GM23338 (cell line): ENCODE measurements at regions not wholly inside any gene's neighbourhood (a gene's known extent, or its start where the extent isn't known, plus 50 kb on each side); places are given as distances from the start of the nearest gene placed in this dataset.

Experiments
- ATAC-seq: fragments of 200-7000 bp; cut with Tn5 transposase; 3 replicates; pipeline ENCODE4 v1.9.1; 2020
- DNase-seq: peaks from one replicate; pipeline ENCODE4 v3.0.0-alpha.2; 2015; ENCODE audit warnings: low spot score
- H2AFZ ChIP-seq: fragments of 200-600 bp; sonication (generic); 2 replicates; pipeline ENCODE4 v1.8.0; 2016; ENCODE audit warnings: antibody characterized with exemption, mild to moderate bottlenecking, moderate library complexity
- H3F3A ChIP-seq: fragments of 200-600 bp; sonication (generic); replicated peaks from 2 replicates; pipeline ENCODE4 v1.8.0; 2017; ENCODE audit warnings: antibody characterized with exemption, mixed run types, low read depth
- H3K27ac ChIP-seq: fragments of 200-600 bp; sonication (generic); 2 replicates; pipeline ENCODE4 v1.6.1; 2016; ENCODE audit warnings: low read depth
- H3K27me3 ChIP-seq: fragments of 200-600 bp; sonication (generic); 2 replicates; pipeline ENCODE4 v1.8.0; 2016; ENCODE audit warnings: mild to moderate bottlenecking, mixed run types, moderate library complexity; ENCODE audit not compliant: insufficient read depth
- H3K36me3 ChIP-seq: fragments of 200-600 bp; sonication (generic); 2 replicates; pipeline ENCODE4 v1.8.0; 2016; ENCODE audit warnings: mild to moderate bottlenecking; ENCODE audit not compliant: insufficient read depth
- H3K4me1 ChIP-seq: fragments of 200-600 bp; sonication (generic); 2 replicates; pipeline ENCODE4 v1.8.0; 2016; ENCODE audit warnings: mild to moderate bottlenecking, moderate library complexity; ENCODE audit not compliant: insufficient read depth
- H3K4me2 ChIP-seq: fragments of 200-600 bp; sonication (generic); 2 replicates; pipeline ENCODE4 v1.7.1; 2017; ENCODE audit warnings: mixed run types
- H3K4me3 ChIP-seq: fragments of 200-600 bp; sonication (generic); 2 replicates; pipeline ENCODE4 v1.6.1; 2016; ENCODE audit warnings: mixed run types
- H3K79me2 ChIP-seq: fragments of 200-600 bp; sonication (generic); replicated peaks from 2 replicates; pipeline ENCODE4 v1.8.0; 2017; ENCODE audit warnings: mild to moderate bottlenecking; ENCODE audit not compliant: insufficient read depth
- H3K9me2 ChIP-seq: fragments of 200-600 bp; sonication (generic); 2 replicates; pipeline ENCODE4 v1.8.0; 2017; ENCODE audit not compliant: insufficient read depth
- H4K20me1 ChIP-seq: fragments of 200-600 bp; sonication (generic); replicated peaks from 2 replicates; pipeline ENCODE4 v1.8.0; 2017; ENCODE audit warnings: mild to moderate bottlenecking; ENCODE audit not compliant: insufficient read depth
- H3K27ac Mint-ChIP-seq: 2 replicates; pipeline ENCODE4 v1.8.0; 2020; ENCODE audit warnings: inconsistent platforms, mild to moderate bottlenecking, moderate library complexity, mixed read lengths
- H3K27me3 Mint-ChIP-seq: 3 replicates; pipeline ENCODE4 v1.8.0; 2022; ENCODE audit warnings: low read depth, mild to moderate bottlenecking, moderate library complexity, mixed read lengths, inconsistent platforms; ENCODE audit not compliant: insufficient read depth, poor library complexity
- H3K36me3 Mint-ChIP-seq: 3 replicates; pipeline ENCODE4 v1.8.0; 2021; ENCODE audit warnings: low read depth, mild to moderate bottlenecking, inconsistent platforms, moderate library complexity, mixed read lengths
- H3K4me1 Mint-ChIP-seq: 3 replicates; pipeline ENCODE4 v1.8.0; 2020; ENCODE audit warnings: mild to moderate bottlenecking, inconsistent platforms, mixed read lengths
- H3K4me3 Mint-ChIP-seq: 3 replicates; pipeline ENCODE4 v1.8.0; 2021; ENCODE audit warnings: moderate library complexity, mild to moderate bottlenecking, inconsistent platforms, mixed read lengths
- H3K9me3 Mint-ChIP-seq: 3 replicates; pipeline ENCODE4 v1.8.0; 2020; ENCODE audit warnings: moderate library complexity, mild to moderate bottlenecking, inconsistent platforms, mixed read lengths
- CREB1 ChIP-seq: fragments of 250-450 bp; sonication (Bioruptor Pico); IDR thresholded peaks from 2 replicates; pipeline ENCODE4 v1.5.0; 2020; ENCODE audit warnings: low read depth, mild to moderate bottlenecking, moderate library complexity
- EZH2 ChIP-seq: fragments of 200-600 bp; sonication (generic); IDR thresholded peaks from one replicate; pipeline ENCODE4 v1.8.0; 2017; ENCODE audit warnings: antibody characterized with exemption, mild to moderate bottlenecking, low read depth; ENCODE audit not compliant: unreplicated experiment
- EZH2phosphoT487 ChIP-seq: fragments of 200-600 bp; sonication (generic); IDR thresholded peaks from one replicate; pipeline ENCODE4 v1.8.1; 2018; ENCODE audit warnings: antibody characterized with exemption; ENCODE audit not compliant: unreplicated experiment
- JUNB ChIP-seq: IDR thresholded peaks from one replicate; pipeline ENCODE4 v1.6.1; 2016; ENCODE audit warnings: antibody characterized with exemption; ENCODE audit not compliant: unreplicated experiment
- NANOG ChIP-seq: IDR thresholded peaks from 2 replicates; pipeline ENCODE4 v1.6.1; 2016; ENCODE audit warnings: antibody characterized with exemption, borderline replicate concordance
- POLR2AphosphoS5 ChIP-seq: IDR thresholded peaks from 2 replicates; pipeline ENCODE4 v1.6.1; 2016; ENCODE audit warnings: antibody characterized with exemption, low read depth
- REST ChIP-seq: IDR thresholded peaks from one replicate; pipeline ENCODE4 v1.6.1; 2018; ENCODE audit warnings: antibody characterized with exemption; ENCODE audit not compliant: unreplicated experiment
- STAT1 ChIP-seq: IDR thresholded peaks from one replicate; pipeline ENCODE4 v1.6.1; 2016; ENCODE audit warnings: antibody characterized with exemption; ENCODE audit not compliant: unreplicated experiment
- ZNF331 ChIP-seq: fragments of 250-450 bp; sonication (Bioruptor Pico); IDR thresholded peaks from 2 replicates; pipeline ENCODE4 v1.5.0; 2020; ENCODE audit warnings: low read depth, mild to moderate bottlenecking, moderate library complexity
- TF ChIP-seq, protein P1 (sequence below), 2 experiments: fragments of 200-600 bp in 1 of 2; sonication (generic) in 1 of 2; conservative IDR thresholded peaks; 2 replicates each; pipeline versions ENCODE4 v1.5.1 to v1.6.1; 2016 to 2017; ENCODE audit warnings: antibody characterized with exemption in 2 of 2, low read depth in 2 of 2, mild to moderate bottlenecking in 2 of 2, moderate library complexity in 1 of 2

DNA sequence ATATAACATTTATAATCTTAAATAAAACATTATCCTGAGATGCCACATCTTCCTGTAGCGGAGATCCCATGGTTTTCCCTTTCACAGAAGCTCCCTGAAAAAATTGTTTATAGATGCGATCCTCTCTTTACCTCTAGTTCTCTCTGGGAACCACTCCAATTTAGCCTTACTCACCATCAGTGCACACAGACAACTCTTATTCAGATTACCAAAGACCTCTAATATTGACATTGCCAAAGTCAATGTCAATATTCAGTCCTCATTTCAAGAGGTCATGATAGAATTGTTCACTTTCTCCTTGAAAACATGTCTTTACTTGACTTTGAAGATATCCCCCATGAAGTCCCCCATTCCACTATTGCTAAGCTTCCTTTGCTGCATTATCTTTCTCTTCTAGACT lies 248.8 kb downstream of the CTH start (continued):
- TF ChIP-seq, protein P1, sequence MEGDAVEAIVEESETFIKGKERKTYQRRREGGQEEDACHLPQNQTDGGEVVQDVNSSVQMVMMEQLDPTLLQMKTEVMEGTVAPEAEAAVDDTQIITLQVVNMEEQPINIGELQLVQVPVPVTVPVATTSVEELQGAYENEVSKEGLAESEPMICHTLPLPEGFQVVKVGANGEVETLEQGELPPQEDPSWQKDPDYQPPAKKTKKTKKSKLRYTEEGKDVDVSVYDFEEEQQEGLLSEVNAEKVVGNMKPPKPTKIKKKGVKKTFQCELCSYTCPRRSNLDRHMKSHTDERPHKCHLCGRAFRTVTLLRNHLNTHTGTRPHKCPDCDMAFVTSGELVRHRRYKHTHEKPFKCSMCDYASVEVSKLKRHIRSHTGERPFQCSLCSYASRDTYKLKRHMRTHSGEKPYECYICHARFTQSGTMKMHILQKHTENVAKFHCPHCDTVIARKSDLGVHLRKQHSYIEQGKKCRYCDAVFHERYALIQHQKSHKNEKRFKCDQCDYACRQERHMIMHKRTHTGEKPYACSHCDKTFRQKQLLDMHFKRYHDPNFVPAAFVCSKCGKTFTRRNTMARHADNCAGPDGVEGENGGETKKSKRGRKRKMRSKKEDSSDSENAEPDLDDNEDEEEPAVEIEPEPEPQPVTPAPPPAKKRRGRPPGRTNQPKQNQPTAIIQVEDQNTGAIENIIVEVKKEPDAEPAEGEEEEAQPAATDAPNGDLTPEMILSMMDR (conservative IDR thresholded peaks at IDR 0.05; ENCODE audit: low read depth in 2 of 2), result no peak
- TF ChIP-seq JUNB (no peak), STAT1 (no peak), EZH2 (no peak), ZNF331 (CRISPR knock-in tag) (no peak), EZH2phosphoT487 (no peak), REST (no peak)

DNA sequence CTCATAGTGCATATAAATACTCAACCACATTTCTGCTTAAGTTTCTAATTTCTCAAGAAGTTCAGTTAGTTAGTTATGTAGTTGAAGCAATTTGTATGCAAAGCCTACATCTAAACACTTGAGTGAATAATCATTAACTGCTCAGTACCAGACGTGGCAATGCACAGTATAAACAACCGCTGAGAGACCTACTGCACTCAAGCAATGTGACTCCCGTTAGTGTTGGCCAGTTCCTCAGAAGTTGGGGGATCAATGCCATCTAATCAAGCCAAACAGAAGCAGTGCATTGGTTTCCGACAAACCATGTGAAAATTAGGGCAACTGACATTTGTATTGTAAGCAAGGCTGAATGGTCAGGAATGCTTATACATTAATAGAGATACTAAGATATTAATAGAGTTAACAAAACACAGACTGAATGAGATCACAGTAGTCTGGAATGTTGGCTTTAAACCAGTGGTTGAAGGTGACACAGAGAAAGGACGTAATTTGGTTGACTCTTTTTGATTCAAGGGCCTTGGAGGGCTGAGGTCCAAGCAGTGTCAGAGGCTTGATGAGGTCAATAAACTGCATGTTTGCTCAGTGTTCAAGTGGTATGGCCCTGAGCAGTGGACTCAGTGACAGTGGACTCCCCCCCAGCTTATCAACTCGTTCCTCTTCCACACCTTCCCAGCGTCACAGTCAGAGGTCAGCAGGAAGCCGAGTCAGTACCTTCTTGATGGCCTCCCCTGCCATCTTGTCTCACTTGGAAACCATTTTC lies 255.5 kb downstream of the CTH start:
- Histone ChIP-seq H3K27ac (no peak overlapping the region), H3K36me3 (no peaks in the 10 kb centered on the region), H3K27me3 (no peaks in the 10 kb centered on the region), H3K4me3 (no peak overlapping the region), H3K4me2 (no peak overlapping the region), H3K4me1 (no peaks in the 10 kb centered on the region), H3K9me2 (0 out of 2 replicates have a peak, but pooled peaks cover 4% of the 10 kb centered on the region), H3F3A (no peaks in the 10 kb centered on the region), H4K20me1 (no peaks in the 10 kb centered on the region), H3K79me2 (no peaks in the 10 kb centered on the region), H2AFZ (no peak overlapping the region)
- Mint-ChIP-seq H3K36me3 (no peaks in the 10 kb centered on the region), H3K4me3 (no peak overlapping the region), H3K4me1 (peaks cover 4% of the 10 kb centered on the region), H3K27ac (no peak overlapping the region), H3K27me3 (no peaks in the 10 kb centered on the region), H3K9me3 (no peaks in the 10 kb centered on the region)
- no peak for ATAC-seq
- no peak for DNase-seq
- TF ChIP-seq POLR2AphosphoS5, result no peak
- no peak for TF ChIP-seq REST
- TF ChIP-seq EZH2phosphoT487, result no peak
- TF ChIP-seq, protein P1 (conservative IDR thresholded peaks at IDR 0.05; ENCODE audit: low read depth in 2 of 2), result no peak
- TF ChIP-seq EZH2, result no peak
- TF ChIP-seq CREB1 (CRISPR knock-in tag), result no peak
- TF ChIP-seq JUNB, result no peak
- TF ChIP-seq NANOG, result no peak
